ENCODE measurements at regions not wholly inside any gene's neighbourhood (a gene's known extent, or its start where the extent isn't known, plus 50 kb on each side); places are given as distances from the start of the nearest gene placed in this dataset.
"Not testable (repeated sequence)": the region's sequence is repeated elsewhere in the genome, so short reads cannot be mapped to it uniquely, and the experiment has no call there.

- TF ChIP-seq CTCF (IDR thresholded peaks at IDR 0.05; ENCODE audit: extremely low read depth, missing control alignments): no peak
- no peak for DNase-seq (ENCODE audit: low spot score)
Observed at GRCh38 chr4:133323670-133324069, 174.6 kb downstream of the PCDH10 start.

- DNase-seq (ENCODE audit: low spot score): peak; percentile 22
- TF ChIP-seq CTCF (IDR thresholded peaks at IDR 0.05; ENCODE audit: extremely low read depth, missing control alignments): peak; percentile 43
Observed at GRCh38 chr4:133320576-133321170, 171.6 kb downstream of the PCDH10 start.

GRCh38 chr4:133316909-133317308 lies 167.8 kb downstream of the PCDH10 start:
- DNase-seq (ENCODE audit: low spot score): no peak
- no peak for TF ChIP-seq CTCF (IDR thresholded peaks at IDR 0.05; ENCODE audit: extremely low read depth, missing control alignments)

- no peak for TF ChIP-seq CTCF (IDR thresholded peaks at IDR 0.05; ENCODE audit: extremely low read depth, missing control alignments)
- no peak for DNase-seq (ENCODE audit: low spot score)
Observed at GRCh38 chr4:133314991-133315390, 165.9 kb downstream of the PCDH10 start.

GRCh38 chr4:133287396-133287795 lies 138.3 kb downstream of the PCDH10 start:
- TF ChIP-seq CTCF (IDR thresholded peaks at IDR 0.05; ENCODE audit: extremely low read depth, missing control alignments): no peak
- no peak for DNase-seq (ENCODE audit: low spot score)

- TF ChIP-seq CTCF (IDR thresholded peaks at IDR 0.05; ENCODE audit: extremely low read depth, missing control alignments): no peak
- no peak for DNase-seq (ENCODE audit: low spot score)
Observed at GRCh38 chr4:133278591-133278990, 129.5 kb downstream of the PCDH10 start.

GRCh38 chr4:133277940-133278339 lies 128.8 kb downstream of the PCDH10 start:
- not testable (repeated sequence) for DNase-seq (ENCODE audit: low spot score)

- no peak for TF ChIP-seq CTCF (IDR thresholded peaks at IDR 0.05; ENCODE audit: extremely low read depth, missing control alignments)
- no peak for DNase-seq (ENCODE audit: low spot score)
Observed at GRCh38 chr4:133275246-133275645, 126.2 kb downstream of the PCDH10 start.

Measured in GM20000 (cell line).